ENCODE measurements at regions not wholly inside any gene's neighbourhood (a gene's known extent, or its start where the extent isn't known, plus 50 kb on each side); places are given as distances from the start of the nearest gene placed in this dataset.

GRCh38 chr4:152004801-152005200 is 244.0 kb upstream of the GATB start:
- no peak for DNase-seq
- Histone ChIP-seq H3K27ac (no peak overlapping the region), H3K9me3 (no peaks in the 10 kb centered on the region), H3K4me3 (no peak overlapping the region), H3K4me1 (peaks cover 0 to 1% (median 0%) of the 10 kb centered on the region in 3 donors), H3K36me3 (no peaks in the 10 kb centered on the region), H3K27me3 (no peaks in the 10 kb centered on the region)
- WGBS, 2 donors, result 75 to 84% methylated on average over 7 of the region's 7 CpGs
- intact Hi-C loops (cut with DNase I), result no loop called here
- TF ChIP-seq CTCF (IDR thresholded peaks at IDR 0.05) (no peak), POLR2A (IDR thresholded peaks at IDR 0.05) (no peak)

- no peak for DNase-seq
- Histone ChIP-seq H3K27ac (no peak overlapping the region), H3K36me3 (no peaks in the 10 kb centered on the region), H3K9me3 (no peaks in the 10 kb centered on the region), H3K27me3 (no peaks in the 10 kb centered on the region), H3K4me3 (no peak overlapping the region), H3K4me1 (no peaks in the 10 kb centered on the region)
- intact Hi-C loops (cut with DNase I), result no loop called here
- TF ChIP-seq POLR2A (IDR thresholded peaks at IDR 0.05) (no peak), CTCF (IDR thresholded peaks at IDR 0.05) (no peak)
Measured at GRCh38 chr4:152000518-152000917, 239.7 kb upstream of the GATB start.

- Histone ChIP-seq H3K9me3 (no peaks in the 10 kb centered on the region), H3K4me3 (no peak overlapping the region), H3K27me3 (no peaks in the 10 kb centered on the region), H3K4me1 (no peaks in the 10 kb centered on the region), H3K36me3 (no peaks in the 10 kb centered on the region), H3K27ac (no peak overlapping the region)
- intact Hi-C loops (cut with DNase I), result no loop called here
- TF ChIP-seq POLR2A (IDR thresholded peaks at IDR 0.05) (no peak), CTCF (IDR thresholded peaks at IDR 0.05) (no peak)
- DNase-seq, result no peak
- 81 to 84% methylated on average over 9 of the region's 9 CpGs for WGBS, 2 donors
Measured at GRCh38 chr4:151998723-151999122, 237.9 kb upstream of the GATB start.

- intact Hi-C loops (cut with DNase I), result no loop called here
- Histone ChIP-seq H3K9me3 (no peaks in the 10 kb centered on the region), H3K27me3 (no peaks in the 10 kb centered on the region), H3K4me1 (no peaks in the 10 kb centered on the region), H3K4me3 (no peak overlapping the region), H3K36me3 (no peaks in the 10 kb centered on the region), H3K27ac (no peak overlapping the region)
- TF ChIP-seq CTCF (IDR thresholded peaks at IDR 0.05), result no peak
- no peak for TF ChIP-seq POLR2A (IDR thresholded peaks at IDR 0.05)
- no peak for DNase-seq
- WGBS, 2 donors, result 76 to 100% methylated on average over 1 to 2 of the region's 2 CpGs
Measured at GRCh38 chr4:151997461-151997860, 236.7 kb upstream of the GATB start.

GRCh38 chr4:151994429-151994828 is 233.6 kb upstream of the GATB start:
- Histone ChIP-seq H3K27me3 (no peaks in the 10 kb centered on the region), H3K27ac (no peak overlapping the region), H3K36me3 (no peaks in the 10 kb centered on the region), H3K9me3 (no peaks in the 10 kb centered on the region), H3K4me1 (no peaks in the 10 kb centered on the region), H3K4me3 (no peak overlapping the region)
- intact Hi-C loops (cut with DNase I), result no loop called here
- WGBS, 2 donors, result 94 to 96% methylated on average over 3 of the region's 3 CpGs
- TF ChIP-seq CTCF (IDR thresholded peaks at IDR 0.05) (no peak), POLR2A (IDR thresholded peaks at IDR 0.05) (no peak)
- DNase-seq, result no peak

Data from esophagus squamous epithelium (tissue), 5 donors.